ENCODE measurements at regions not wholly inside any gene's neighbourhood (a gene's known extent, or its start where the extent isn't known, plus 50 kb on each side); places are given as distances from the start of the nearest gene placed in this dataset.
"Not testable (repeated sequence)": the region's sequence is repeated elsewhere in the genome, so short reads cannot be mapped to it uniquely, and the experiment has no call there.

DNA sequence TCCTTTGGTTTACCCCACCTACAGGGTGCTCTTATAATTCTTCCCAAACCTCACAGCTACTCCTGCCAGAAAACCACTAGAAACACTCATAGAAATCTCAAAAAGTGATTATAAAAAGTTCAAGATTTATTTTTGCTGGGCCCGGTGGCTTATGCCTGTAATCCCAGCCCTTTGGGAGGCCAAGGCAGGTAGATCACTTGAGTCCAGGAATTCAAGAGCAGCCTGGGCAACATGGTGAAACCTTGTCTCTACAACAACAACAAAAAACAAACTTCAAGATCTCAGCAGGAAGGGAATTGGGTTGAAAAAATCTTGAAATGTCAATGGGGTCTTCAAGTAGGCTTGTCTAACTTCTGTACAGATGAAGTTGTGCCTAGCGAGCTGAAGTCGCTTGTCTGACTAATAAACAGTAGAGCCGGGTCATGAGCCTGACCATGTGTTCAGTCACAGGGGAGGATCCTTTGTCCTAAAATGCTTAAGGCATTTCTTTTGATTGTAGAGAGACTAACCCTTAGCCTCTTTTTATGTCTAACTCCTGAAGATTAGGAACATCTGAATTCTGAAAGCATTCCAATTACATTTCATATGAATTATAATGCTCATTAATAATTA, 124.6 kb downstream of the NOC3L start:
- no peak for DNase-seq

DNA sequence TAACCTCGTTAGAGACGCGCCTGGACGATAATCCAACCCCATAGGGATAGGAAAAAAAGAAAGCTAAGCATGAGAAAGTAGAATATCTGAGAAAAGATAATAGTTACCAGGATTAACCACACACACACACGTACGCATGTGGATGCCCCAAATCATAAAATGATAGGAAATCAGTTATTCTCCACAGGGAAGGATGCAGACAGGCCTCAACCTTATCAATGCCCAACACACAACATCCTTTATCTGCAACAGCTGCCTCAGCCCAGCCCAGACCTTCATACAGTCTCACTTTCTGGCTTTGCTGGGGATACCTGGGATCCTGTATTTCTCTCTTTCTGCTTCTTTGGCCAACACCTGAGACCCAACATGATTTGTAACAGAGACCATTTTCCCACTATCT, 123.0 kb downstream of the NOC3L start:
- DNase-seq, result no peak

DNA sequence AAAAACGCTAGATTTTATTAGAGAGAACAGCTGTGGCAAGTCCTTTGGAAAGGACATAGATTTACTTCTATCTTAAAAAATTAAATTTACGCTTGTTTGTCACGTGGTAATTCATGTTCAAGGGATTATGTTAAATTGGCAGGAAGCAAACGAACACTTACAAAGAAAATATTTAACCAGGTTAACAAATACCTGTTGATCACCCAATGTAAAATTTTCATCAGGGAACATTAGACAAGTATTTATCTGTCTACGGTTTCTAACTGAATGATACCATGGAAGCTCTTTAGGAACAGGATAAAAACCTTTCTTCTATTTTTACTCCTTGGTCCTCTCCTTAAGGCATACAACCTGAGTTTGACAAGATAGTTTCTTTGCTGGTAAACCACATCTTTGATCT, 122.2 kb downstream of the NOC3L start:
- no peak for DNase-seq

GRCh38 chr10:94240901-94241300, 121.8 kb downstream of the NOC3L start:
- DNase-seq, result no peak

GRCh38 chr10:94251098-94251497, 111.6 kb downstream of the NOC3L start:
- no peak for DNase-seq

DNA sequence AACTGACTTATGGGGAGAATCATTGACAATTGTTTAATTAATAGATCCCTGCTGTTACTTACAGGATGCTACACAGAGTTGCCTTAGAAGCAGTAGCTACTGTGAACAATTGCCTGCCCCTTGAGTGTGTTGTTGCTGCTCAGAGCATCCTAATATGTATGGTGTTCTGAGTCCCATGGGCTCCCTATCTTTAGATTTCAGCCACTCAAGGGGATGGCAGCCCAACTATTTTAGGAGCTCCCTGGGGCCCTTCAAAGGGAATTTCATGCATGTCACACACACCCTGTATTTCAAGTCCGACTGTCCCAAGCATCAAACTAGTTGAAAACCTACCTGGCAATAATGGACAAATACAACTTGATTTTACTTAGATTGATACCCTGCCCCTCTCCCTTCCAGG, 111.2 kb downstream of the NOC3L start:
- DNase-seq, result no peak

GRCh38 chr10:94257407-94257806, 105.3 kb downstream of the NOC3L start:
- not testable (repeated sequence) for DNase-seq

GRCh38 chr10:94260455-94260854, 102.3 kb downstream of the NOC3L start:
- DNase-seq, result no peak

- no peak for DNase-seq
These were observed 98.7 kb downstream of the NOC3L start for GRCh38 chr10:94264085-94264484.

GRCh38 chr10:94266091-94266490, 96.6 kb downstream of the NOC3L start:
- no peak for DNase-seq

GRCh38 chr10:94268652-94269051, 94.1 kb downstream of the NOC3L start:
- no peak for DNase-seq

DNA sequence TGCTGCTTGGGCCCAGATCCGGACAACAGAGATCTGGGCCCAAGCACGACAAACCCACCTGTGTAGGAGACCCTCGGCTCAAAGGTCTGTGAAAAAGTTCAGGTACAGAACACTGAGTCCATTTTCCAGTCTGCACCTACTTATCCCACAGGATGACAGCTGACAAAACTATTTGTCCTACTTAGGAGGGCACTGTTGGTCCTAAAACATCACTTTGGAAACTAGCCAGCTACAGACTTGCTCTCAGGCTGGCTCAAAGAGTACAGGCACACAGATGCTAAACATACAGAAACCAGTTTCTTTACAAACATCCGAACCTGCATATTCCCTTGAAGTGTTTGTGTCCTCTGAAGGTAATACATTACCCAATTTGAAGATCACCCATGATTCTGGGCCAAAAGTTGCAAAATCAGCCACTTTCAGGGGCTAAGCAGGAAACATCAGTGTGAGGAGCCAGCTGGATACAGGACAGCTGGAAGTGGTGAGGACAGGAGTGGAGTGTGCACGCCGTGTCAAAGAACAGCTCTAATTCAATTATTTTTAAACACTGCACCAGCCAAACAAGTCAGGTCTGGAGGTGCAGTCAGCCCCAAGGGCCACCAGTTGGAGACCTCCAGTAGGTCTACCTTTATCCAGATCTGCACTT, 88.5 kb downstream of the NOC3L start:
- no peak for DNase-seq

- no peak for DNase-seq
These were observed 86.6 kb downstream of the NOC3L start for GRCh38 chr10:94276140-94276539.

DNA sequence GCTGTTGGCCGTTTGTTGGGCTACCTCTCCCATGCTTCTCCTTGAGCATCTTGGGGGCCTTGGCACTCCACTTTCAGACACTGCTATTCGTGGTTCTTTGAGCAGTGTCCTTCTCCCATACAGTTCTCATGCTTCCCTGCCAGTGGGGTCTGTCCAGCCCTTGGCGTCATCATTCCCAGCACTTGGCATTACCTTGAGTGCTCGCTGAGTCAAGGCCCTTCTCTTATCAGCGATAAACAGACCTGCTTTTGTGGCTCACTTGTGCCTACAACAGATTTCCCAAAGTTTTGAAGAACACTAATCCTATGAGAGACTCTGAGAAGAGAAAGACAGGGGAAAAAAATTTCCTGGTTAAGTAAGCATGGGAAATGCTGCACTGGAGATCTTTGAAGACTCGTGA, 85.3 kb downstream of the NOC3L start:
- no peak for DNase-seq

DNA sequence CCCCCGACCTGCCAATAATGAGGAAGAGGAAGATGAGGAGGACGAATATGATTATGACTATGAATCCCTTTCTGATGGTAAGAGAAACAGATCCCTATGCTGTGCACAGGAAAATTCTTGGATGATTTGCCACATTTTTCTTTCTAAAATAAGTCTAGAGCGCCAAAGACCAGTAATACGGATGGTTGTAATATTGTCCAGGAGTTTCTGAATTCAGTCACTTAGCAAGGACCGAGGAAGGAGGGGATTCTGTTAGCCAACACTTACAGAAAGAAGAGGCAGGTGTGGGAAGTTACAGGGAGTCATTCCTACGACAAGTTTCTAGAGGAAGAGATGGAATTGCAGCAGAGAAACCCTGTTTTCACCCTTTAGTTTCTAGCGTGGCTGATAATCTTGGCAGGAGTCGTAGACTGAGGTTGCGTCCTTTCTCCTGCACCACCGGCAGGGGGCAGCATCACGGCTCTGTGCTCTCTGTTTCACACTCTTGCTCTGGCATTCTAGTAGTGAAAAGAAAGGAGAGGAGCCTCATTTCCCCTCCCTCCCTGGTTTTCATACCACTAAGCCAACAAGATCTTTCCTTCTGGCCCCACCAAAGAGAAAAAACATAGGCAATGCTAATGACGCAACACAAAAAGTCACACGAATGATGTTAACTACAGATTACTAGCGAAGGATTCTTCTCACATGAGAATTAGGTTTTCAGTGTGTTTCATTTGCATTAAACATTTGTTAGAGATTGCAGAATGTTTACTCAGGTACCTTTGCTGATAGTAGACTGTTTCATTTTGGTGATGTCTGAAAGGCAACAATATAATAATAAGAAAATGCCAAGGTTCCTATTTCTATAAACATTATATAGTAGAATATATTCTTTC, 82.7 kb downstream of the NOC3L start:
- DNase-seq, result no peak

DNA sequence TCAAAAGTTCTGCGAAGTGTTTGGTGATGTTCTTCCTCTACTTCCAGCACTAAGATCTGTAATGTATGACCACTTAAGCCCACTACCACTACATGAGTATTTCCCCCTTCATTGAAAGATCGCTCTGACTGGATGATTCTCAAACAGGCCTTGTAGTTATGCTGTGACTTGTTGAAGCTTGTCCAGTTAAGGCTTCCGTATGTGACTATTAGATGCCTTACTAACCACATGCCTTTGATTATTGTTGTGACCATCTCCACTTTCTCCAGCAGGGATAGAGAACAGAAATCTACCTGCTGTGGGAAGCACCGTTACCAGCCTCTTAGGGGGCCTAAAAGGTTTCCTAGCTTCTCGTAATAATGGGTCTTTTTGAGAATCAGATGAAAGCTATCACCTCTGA, 81.1 kb downstream of the NOC3L start:
- no peak for DNase-seq

DNA sequence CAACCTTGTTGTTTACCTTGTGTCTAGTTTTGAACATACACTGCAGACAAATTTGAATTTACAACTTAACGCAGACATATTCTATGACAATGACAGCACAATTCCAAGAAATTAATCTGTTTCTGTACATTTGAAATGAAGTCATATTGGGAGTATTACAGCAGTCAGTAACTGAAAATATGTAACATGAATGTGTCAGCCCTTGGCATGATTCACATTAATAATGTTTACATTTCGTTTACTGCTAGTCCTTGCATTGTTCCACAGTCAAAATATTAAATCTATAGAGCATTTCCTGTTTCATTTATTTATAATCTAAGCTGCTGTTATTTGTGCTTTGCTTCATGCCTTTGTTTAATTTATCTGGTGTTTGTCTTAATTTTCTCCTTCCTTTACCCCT, 80.4 kb downstream of the NOC3L start:
- DNase-seq, result no peak
